ENCODE measurements at regions not wholly inside any gene's neighbourhood (a gene's known extent, or its start where the extent isn't known, plus 50 kb on each side); places are given as distances from the start of the nearest gene placed in this dataset.

GRCh38 chr3:147152476-147152875, 253.9 kb downstream of the ZIC4 start:
- no peaks in the 10 kb centered on the region for H3K27me3 ChIP-seq (ENCODE audit: control insufficient read depth, insufficient read depth, low read length)
- H3K4me1 ChIP-seq (ENCODE audit: control insufficient read depth, insufficient read depth, low read length), result no peaks in the 10 kb centered on the region
- WGBS (ENCODE audit: insufficient coverage), result no CpG with 5 or more reads among the region's 3 CpGs
- H3K27ac ChIP-seq (ENCODE audit: low read depth, low read length), result no peak overlapping the region
- no peaks in the 10 kb centered on the region for H3K36me3 ChIP-seq (ENCODE audit: control insufficient read depth, insufficient read depth, low read length)
- H3K9me3 ChIP-seq (ENCODE audit: control insufficient read depth, insufficient read depth, low read length), result peaks cover 2% of the 10 kb centered on the region
- DNase-seq (ENCODE audit: low read depth in 4 of 6, low spot score in 6 of 6), result no peak
- no peak overlapping the region for H3K4me3 ChIP-seq (ENCODE audit: low read depth, low read length)

GRCh38 chr3:147141516-147142288, 264.6 kb downstream of the ZIC4 start:
- WGBS (ENCODE audit: insufficient coverage), result 86% methylated on average over 2 of the region's 2 CpGs
- Histone ChIP-seq H3K36me3 (ENCODE audit: control insufficient read depth, insufficient read depth, low read length) (no peaks in the 10 kb centered on the region), H3K27ac (ENCODE audit: low read depth, low read length) (no peak overlapping the region), H3K4me1 (ENCODE audit: control insufficient read depth, insufficient read depth, low read length) (no peaks in the 10 kb centered on the region), H3K9me3 (ENCODE audit: control insufficient read depth, insufficient read depth, low read length) (no peaks in the 10 kb centered on the region), H3K27me3 (ENCODE audit: control insufficient read depth, insufficient read depth, low read length) (no peaks in the 10 kb centered on the region), H3K4me3 (ENCODE audit: low read depth, low read length) (no peak overlapping the region)
- no peak for DNase-seq (ENCODE audit: low read depth in 4 of 6, low spot score in 6 of 6)

- no CpG with 5 or more reads among the region's 1 CpG for WGBS (ENCODE audit: insufficient coverage)
- Histone ChIP-seq H3K36me3 (ENCODE audit: control insufficient read depth, insufficient read depth, low read length) (no peaks in the 10 kb centered on the region), H3K27ac (ENCODE audit: low read depth, low read length) (no peak overlapping the region), H3K27me3 (ENCODE audit: control insufficient read depth, insufficient read depth, low read length) (no peaks in the 10 kb centered on the region), H3K9me3 (ENCODE audit: control insufficient read depth, insufficient read depth, low read length) (no peaks in the 10 kb centered on the region), H3K4me1 (ENCODE audit: control insufficient read depth, insufficient read depth, low read length) (no peaks in the 10 kb centered on the region), H3K4me3 (ENCODE audit: low read depth, low read length) (no peak overlapping the region)
- no peak for DNase-seq (ENCODE audit: low read depth in 4 of 6, low spot score in 6 of 6)
Observed at GRCh38 chr3:147139341-147139740, 267.0 kb downstream of the ZIC4 start.

- peaks cover 1% of the 10 kb centered on the region for H3K9me3 ChIP-seq (ENCODE audit: control insufficient read depth, insufficient read depth, low read length)
- H3K4me1 ChIP-seq (ENCODE audit: control insufficient read depth, insufficient read depth, low read length), result no peaks in the 10 kb centered on the region
- no peak overlapping the region for H3K27ac ChIP-seq (ENCODE audit: low read depth, low read length)
- no peak for DNase-seq (ENCODE audit: low read depth in 4 of 6, low spot score in 6 of 6)
- no peak overlapping the region for H3K4me3 ChIP-seq (ENCODE audit: low read depth, low read length)
- no CpG with 5 or more reads among the region's 1 CpG for whole genome bisulfite sequencing (ENCODE audit: insufficient coverage)
- H3K36me3 ChIP-seq (ENCODE audit: control insufficient read depth, insufficient read depth, low read length), result no peaks in the 10 kb centered on the region
- no peaks in the 10 kb centered on the region for H3K27me3 ChIP-seq (ENCODE audit: control insufficient read depth, insufficient read depth, low read length)
Observed at GRCh38 chr3:147132168-147132567, 274.2 kb downstream of the ZIC4 start.

GRCh38 chr3:147130461-147130860, 275.9 kb downstream of the ZIC4 start:
- Histone ChIP-seq H3K27me3 (ENCODE audit: control insufficient read depth, insufficient read depth, low read length) (no peaks in the 10 kb centered on the region), H3K27ac (ENCODE audit: low read depth, low read length) (no peak overlapping the region), H3K4me1 (ENCODE audit: control insufficient read depth, insufficient read depth, low read length) (no peaks in the 10 kb centered on the region), H3K9me3 (ENCODE audit: control insufficient read depth, insufficient read depth, low read length) (peaks cover 1% of the 10 kb centered on the region), H3K36me3 (ENCODE audit: control insufficient read depth, insufficient read depth, low read length) (no peaks in the 10 kb centered on the region), H3K4me3 (ENCODE audit: low read depth, low read length) (no peak overlapping the region)
- no CpG with 5 or more reads among the region's 2 CpGs for WGBS (ENCODE audit: insufficient coverage)
- DNase-seq (ENCODE audit: low read depth in 4 of 6, low spot score in 6 of 6), result no peak

- Histone ChIP-seq H3K4me1 (ENCODE audit: control insufficient read depth, insufficient read depth, low read length) (no peaks in the 10 kb centered on the region), H3K36me3 (ENCODE audit: control insufficient read depth, insufficient read depth, low read length) (no peaks in the 10 kb centered on the region), H3K4me3 (ENCODE audit: low read depth, low read length) (no peak overlapping the region), H3K9me3 (ENCODE audit: control insufficient read depth, insufficient read depth, low read length) (peaks cover 1% of the 10 kb centered on the region), H3K27me3 (ENCODE audit: control insufficient read depth, insufficient read depth, low read length) (no peaks in the 10 kb centered on the region), H3K27ac (ENCODE audit: low read depth, low read length) (no peak overlapping the region)
- no peak for DNase-seq (ENCODE audit: low read depth in 4 of 6, low spot score in 6 of 6)
- WGBS (ENCODE audit: insufficient coverage), result 94% methylated on average over 8 of the region's 8 CpGs
Observed at GRCh38 chr3:147129665-147130064, 276.7 kb downstream of the ZIC4 start.

- WGBS (ENCODE audit: insufficient coverage), result 92% methylated on average over 1 of the region's 1 CpG
- Histone ChIP-seq H3K27me3 (ENCODE audit: control insufficient read depth, insufficient read depth, low read length) (no peaks in the 10 kb centered on the region), H3K27ac (ENCODE audit: low read depth, low read length) (no peak overlapping the region), H3K4me3 (ENCODE audit: low read depth, low read length) (no peak overlapping the region), H3K4me1 (ENCODE audit: control insufficient read depth, insufficient read depth, low read length) (no peaks in the 10 kb centered on the region), H3K9me3 (ENCODE audit: control insufficient read depth, insufficient read depth, low read length) (no peaks in the 10 kb centered on the region), H3K36me3 (ENCODE audit: control insufficient read depth, insufficient read depth, low read length) (no peaks in the 10 kb centered on the region)
- no peak for DNase-seq (ENCODE audit: low read depth in 4 of 6, low spot score in 6 of 6)
Observed at GRCh38 chr3:147122350-147122749, 284.0 kb downstream of the ZIC4 start.

GRCh38 chr3:147119989-147120388, 286.4 kb downstream of the ZIC4 start:
- no peak overlapping the region for H3K4me3 ChIP-seq (ENCODE audit: low read depth, low read length)
- DNase-seq (ENCODE audit: low read depth in 4 of 6, low spot score in 6 of 6), result peak in 2 of 6 donors; percentile 39 to 80
- no peaks in the 10 kb centered on the region for H3K4me1 ChIP-seq (ENCODE audit: control insufficient read depth, insufficient read depth, low read length)
- H3K36me3 ChIP-seq (ENCODE audit: control insufficient read depth, insufficient read depth, low read length), result no peaks in the 10 kb centered on the region
- WGBS (ENCODE audit: insufficient coverage), result no CpG with 5 or more reads among the region's 4 CpGs
- no peaks in the 10 kb centered on the region for H3K27me3 ChIP-seq (ENCODE audit: control insufficient read depth, insufficient read depth, low read length)
- H3K9me3 ChIP-seq (ENCODE audit: control insufficient read depth, insufficient read depth, low read length), result no peaks in the 10 kb centered on the region
- no peak overlapping the region for H3K27ac ChIP-seq (ENCODE audit: low read depth, low read length)

GRCh38 chr3:147119346-147119745, 287.0 kb downstream of the ZIC4 start:
- WGBS (ENCODE audit: insufficient coverage), result 82% methylated on average over 3 of the region's 3 CpGs
- Histone ChIP-seq H3K27me3 (ENCODE audit: control insufficient read depth, insufficient read depth, low read length) (no peaks in the 10 kb centered on the region), H3K36me3 (ENCODE audit: control insufficient read depth, insufficient read depth, low read length) (no peaks in the 10 kb centered on the region), H3K4me3 (ENCODE audit: low read depth, low read length) (no peak overlapping the region), H3K9me3 (ENCODE audit: control insufficient read depth, insufficient read depth, low read length) (no peaks in the 10 kb centered on the region), H3K27ac (ENCODE audit: low read depth, low read length) (no peak overlapping the region), H3K4me1 (ENCODE audit: control insufficient read depth, insufficient read depth, low read length) (no peaks in the 10 kb centered on the region)
- DNase-seq (ENCODE audit: low read depth in 4 of 6, low spot score in 6 of 6), result peak in 2 of 6 donors; percentile 7 to 38

- no peaks in the 10 kb centered on the region for H3K4me1 ChIP-seq (ENCODE audit: control insufficient read depth, insufficient read depth, low read length)
- H3K27ac ChIP-seq (ENCODE audit: low read depth, low read length), result no peak overlapping the region
- H3K9me3 ChIP-seq (ENCODE audit: control insufficient read depth, insufficient read depth, low read length), result no peaks in the 10 kb centered on the region
- no peaks in the 10 kb centered on the region for H3K36me3 ChIP-seq (ENCODE audit: control insufficient read depth, insufficient read depth, low read length)
- 83% methylated on average over 2 of the region's 5 CpGs for WGBS (ENCODE audit: insufficient coverage)
- no peak overlapping the region for H3K4me3 ChIP-seq (ENCODE audit: low read depth, low read length)
- DNase-seq (ENCODE audit: low read depth in 4 of 6, low spot score in 6 of 6), result no peak
- no peaks in the 10 kb centered on the region for H3K27me3 ChIP-seq (ENCODE audit: control insufficient read depth, insufficient read depth, low read length)
Observed at GRCh38 chr3:147118611-147119010, 287.7 kb downstream of the ZIC4 start.

Data from spinal cord (tissue), 9 donors.